Neural cell (in vitro differentiated cells): ENCODE measurements at regions not wholly inside any gene's neighbourhood (a gene's known extent, or its start where the extent isn't known, plus 50 kb on each side); places are given as distances from the start of the nearest gene placed in this dataset.

ENCODE experiments used
- EP300 ChIP-seq: fragments of 450-650 bp; conservative IDR thresholded peaks from 2 replicates; pipeline ENCODE4 v1.6.1; 2014; ENCODE audit warnings: antibody characterized with exemption, mild to moderate bottlenecking, moderate library complexity; ENCODE audit not compliant: poor library complexity, severe bottlenecking
- EZH2 ChIP-seq: fragments of 200-600, 300-800 bp; shearing (Covaris generic), sonication (generic); IDR thresholded peaks from 2 replicates; pipeline ENCODE4 v1.6.1; 2014; ENCODE audit warnings: antibody characterized with exemption, low read length, borderline replicate concordance, mild to moderate bottlenecking; ENCODE audit not compliant: insufficient read depth, poor library complexity, severe bottlenecking
- POLR2AphosphoS5 ChIP-seq: IDR thresholded peaks from 2 replicates; pipeline ENCODE4 v1.6.1; 2012
- RAD21 ChIP-seq: fragments of 450-650 bp; conservative IDR thresholded peaks from 2 replicates; pipeline ENCODE4 v1.6.1; 2014; ENCODE audit warnings: antibody characterized with exemption, mild to moderate bottlenecking, moderate library complexity
- REST ChIP-seq: IDR thresholded peaks from 2 replicates; pipeline ENCODE4 v1.6.1; 2012; ENCODE audit warnings: borderline replicate concordance
- SMC3 ChIP-seq: fragments of 450-650 bp; conservative IDR thresholded peaks from 2 replicates; pipeline ENCODE4 v1.6.1; 2014; ENCODE audit warnings: antibody characterized with exemption, mild to moderate bottlenecking, moderate library complexity; ENCODE audit not compliant: poor library complexity
- TF ChIP-seq, protein P1 (sequence below): fragments of 450-650 bp; IDR thresholded peaks from 2 replicates; pipeline ENCODE4 v1.5.1; 2014; ENCODE audit warnings: antibody characterized with exemption, mild to moderate bottlenecking, moderate library complexity; ENCODE audit not compliant: poor library complexity, severe bottlenecking

DNA sequence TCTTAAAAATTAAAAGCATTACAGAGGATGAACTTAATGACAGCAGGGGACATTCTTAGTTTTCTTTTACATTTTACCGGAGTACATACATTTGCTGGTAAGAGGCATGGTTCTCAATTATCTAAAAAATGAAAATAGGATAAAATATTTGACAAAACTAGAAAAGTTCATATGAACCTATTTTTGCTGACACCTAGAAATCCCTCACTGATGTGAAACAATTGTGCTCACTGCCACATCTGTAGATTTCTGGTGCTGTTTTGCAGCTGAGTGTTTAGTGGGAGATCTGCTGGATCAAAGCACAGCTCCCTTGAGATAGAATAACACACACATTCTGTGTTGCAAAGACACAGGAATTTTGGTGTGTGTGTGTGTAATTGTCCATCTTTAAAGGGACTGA, 392.9 kb upstream of the B3GALT2 start:
- no peak for TF ChIP-seq RAD21
- TF ChIP-seq, protein P1, sequence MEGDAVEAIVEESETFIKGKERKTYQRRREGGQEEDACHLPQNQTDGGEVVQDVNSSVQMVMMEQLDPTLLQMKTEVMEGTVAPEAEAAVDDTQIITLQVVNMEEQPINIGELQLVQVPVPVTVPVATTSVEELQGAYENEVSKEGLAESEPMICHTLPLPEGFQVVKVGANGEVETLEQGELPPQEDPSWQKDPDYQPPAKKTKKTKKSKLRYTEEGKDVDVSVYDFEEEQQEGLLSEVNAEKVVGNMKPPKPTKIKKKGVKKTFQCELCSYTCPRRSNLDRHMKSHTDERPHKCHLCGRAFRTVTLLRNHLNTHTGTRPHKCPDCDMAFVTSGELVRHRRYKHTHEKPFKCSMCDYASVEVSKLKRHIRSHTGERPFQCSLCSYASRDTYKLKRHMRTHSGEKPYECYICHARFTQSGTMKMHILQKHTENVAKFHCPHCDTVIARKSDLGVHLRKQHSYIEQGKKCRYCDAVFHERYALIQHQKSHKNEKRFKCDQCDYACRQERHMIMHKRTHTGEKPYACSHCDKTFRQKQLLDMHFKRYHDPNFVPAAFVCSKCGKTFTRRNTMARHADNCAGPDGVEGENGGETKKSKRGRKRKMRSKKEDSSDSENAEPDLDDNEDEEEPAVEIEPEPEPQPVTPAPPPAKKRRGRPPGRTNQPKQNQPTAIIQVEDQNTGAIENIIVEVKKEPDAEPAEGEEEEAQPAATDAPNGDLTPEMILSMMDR: no peak
- TF ChIP-seq REST: no peak
- no peak for TF ChIP-seq EP300
- no peak for TF ChIP-seq POLR2AphosphoS5
- TF ChIP-seq EZH2: no peak
- TF ChIP-seq SMC3: no peak
